RKO (cell line): ENCODE measurements at regions not wholly inside any gene's neighbourhood (a gene's known extent, or its start where the extent isn't known, plus 50 kb on each side); places are given as distances from the start of the nearest gene placed in this dataset.
A peak's percentile ranks its signal among the peaks of the same experiment; 100 is the strongest.
"Not testable (repeated sequence)": the region's sequence is repeated elsewhere in the genome, so short reads cannot be mapped to it uniquely, and the experiment has no call there.

Experiments
- DNase-seq: peaks from one replicate; pipeline ENCODE4 v3.0.0-alpha.2; 2016; ENCODE audit warnings: low spot score

DNA sequence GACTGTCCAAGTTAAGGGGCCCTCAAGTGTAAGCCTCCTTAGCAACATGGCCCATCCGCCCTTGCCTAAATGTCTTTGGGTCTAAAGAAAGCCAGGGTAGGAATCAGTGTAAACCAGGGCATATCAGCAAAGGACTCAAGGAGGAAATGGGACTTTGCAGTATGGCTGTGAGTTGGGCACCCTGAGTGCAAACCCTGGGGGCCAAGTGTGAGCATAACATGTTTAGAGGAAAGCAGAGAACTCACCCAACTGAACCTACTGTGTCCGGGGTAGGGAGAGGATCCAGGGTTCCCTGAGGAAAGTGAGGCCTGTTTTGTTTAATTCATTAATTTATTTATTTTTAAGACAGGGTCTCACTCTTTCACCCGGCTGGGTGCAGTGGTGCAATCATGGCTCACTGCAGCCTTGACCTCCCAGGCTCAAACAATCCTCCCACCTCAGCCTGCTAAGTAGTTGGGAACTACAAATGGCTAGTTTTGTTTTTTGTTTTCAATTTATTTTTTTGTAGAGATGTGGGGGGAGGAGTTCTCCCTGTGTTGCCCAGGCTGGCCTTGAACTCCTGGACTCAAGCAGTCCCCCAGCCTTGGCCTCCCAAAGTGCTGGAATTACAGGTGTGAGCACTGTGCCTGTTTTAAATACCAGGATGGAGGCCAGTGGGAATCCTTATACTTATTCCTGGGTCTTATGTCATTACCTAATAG lies 51.0 kb upstream of the ACTR3 start:
- no peak for DNase-seq

DNA sequence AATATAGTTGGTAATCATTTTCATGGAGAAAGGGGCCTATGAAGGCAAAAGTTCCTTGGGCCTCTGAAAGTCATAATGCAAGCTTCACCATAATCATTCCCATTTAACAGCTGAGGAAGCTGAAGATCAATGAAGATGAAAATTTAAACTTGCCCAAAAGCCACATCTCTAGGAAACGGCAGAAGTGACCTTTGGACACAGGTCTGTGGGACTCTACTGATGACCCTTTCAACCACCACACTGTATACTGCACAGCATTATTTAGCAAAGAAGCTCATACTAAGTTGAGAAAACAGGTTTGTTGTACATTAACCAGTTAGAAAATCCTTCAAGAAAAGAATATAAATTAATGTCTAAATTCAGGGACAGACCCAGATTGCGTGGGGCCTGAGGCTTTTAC lies 51.6 kb upstream of the ACTR3 start:
- DNase-seq = no peak

GRCh38 chr2:113834051-113834730 lies 55.7 kb upstream of the ACTR3 start:
- no peak for DNase-seq

DNA sequence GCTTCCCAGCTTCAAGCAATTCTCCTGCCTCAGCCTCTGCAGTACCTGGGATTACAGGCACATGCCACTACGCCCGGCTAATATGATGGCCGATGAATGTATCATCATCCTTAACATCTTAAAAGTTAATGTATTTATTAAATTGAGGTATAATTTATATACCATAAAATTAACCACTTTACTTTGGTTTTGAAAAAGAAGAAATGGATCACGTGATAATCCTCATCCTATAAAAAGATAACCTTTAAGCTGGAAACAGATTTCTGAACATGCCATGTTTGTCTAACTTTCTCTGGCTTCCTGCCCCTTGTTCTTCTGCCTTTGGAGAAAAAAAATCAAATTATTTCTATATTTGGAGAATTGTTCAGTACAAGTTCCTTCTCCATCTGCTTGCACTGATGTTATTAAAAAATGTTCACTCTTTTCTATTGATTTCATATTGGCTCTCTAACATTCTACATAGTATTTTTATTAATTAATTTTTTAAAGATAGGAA lies 57.0 kb upstream of the ACTR3 start:
- no peak for DNase-seq

DNA sequence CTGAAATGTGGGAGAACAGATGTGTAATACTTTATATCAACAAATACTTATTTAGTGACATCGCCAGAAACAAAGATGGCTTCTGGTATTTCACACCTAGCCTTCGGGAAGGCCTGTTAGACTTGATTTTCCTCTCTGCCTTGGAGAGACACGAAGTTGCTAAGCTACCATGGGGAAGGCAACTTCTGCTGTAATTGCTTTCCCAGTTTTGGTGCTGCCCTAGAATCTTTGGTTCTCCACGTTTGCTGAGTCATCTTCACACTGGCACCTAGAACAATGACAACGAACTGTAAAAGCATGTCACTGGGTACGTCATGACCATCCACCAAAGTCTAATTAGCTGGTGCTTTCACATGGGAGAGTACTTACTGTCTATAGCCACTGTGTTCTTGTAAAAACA lies 58.7 kb upstream of the ACTR3 start:
- peak; percentile 31 for DNase-seq

DNA sequence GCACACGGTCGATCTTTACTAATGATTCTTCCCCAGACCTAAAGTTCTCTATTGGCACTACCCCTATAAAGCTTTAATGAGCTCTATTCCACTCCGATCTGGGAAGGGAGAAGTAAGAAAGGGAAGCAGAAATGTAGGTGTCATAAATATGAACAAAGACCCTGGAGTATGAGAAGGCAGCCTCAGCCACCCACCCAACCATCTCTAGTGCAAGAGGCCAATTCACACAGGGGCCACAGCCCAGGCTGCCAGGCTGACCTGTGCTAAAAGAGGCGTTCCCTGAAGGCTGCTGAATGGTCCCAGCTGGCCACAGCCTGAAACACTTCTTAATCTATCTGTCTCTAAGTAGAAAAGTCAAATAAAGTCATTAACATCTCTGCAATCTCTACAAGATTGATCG lies 60.1 kb upstream of the ACTR3 start:
- DNase-seq = no peak

DNA sequence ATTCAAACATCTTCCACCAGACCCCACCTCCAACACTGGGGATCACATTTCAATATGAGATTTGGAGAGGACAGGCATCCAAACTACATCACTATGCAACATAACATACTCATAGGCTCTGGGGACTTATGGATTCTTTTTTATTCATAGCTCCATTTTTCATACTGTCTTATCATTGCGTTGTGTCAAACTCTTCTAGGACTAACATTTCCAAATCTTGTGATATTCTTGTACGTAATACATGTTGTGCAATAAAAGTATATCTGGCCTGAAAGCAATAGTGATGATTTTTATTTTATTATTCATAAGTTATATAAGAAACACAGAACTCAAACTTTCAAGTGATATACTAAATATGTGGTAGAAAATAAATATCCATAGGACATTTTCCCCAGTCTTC lies 60.6 kb upstream of the ACTR3 start:
- DNase-seq = no peak

- DNase-seq = no peak
These were observed 61.7 kb upstream of the ACTR3 start for GRCh38 chr2:113828049-113828742.

- no peak for DNase-seq
These were observed 62.5 kb upstream of the ACTR3 start for GRCh38 chr2:113827426-113827825.

- no peak for DNase-seq
These were observed 63.3 kb upstream of the ACTR3 start for GRCh38 chr2:113826346-113827285.

DNA sequence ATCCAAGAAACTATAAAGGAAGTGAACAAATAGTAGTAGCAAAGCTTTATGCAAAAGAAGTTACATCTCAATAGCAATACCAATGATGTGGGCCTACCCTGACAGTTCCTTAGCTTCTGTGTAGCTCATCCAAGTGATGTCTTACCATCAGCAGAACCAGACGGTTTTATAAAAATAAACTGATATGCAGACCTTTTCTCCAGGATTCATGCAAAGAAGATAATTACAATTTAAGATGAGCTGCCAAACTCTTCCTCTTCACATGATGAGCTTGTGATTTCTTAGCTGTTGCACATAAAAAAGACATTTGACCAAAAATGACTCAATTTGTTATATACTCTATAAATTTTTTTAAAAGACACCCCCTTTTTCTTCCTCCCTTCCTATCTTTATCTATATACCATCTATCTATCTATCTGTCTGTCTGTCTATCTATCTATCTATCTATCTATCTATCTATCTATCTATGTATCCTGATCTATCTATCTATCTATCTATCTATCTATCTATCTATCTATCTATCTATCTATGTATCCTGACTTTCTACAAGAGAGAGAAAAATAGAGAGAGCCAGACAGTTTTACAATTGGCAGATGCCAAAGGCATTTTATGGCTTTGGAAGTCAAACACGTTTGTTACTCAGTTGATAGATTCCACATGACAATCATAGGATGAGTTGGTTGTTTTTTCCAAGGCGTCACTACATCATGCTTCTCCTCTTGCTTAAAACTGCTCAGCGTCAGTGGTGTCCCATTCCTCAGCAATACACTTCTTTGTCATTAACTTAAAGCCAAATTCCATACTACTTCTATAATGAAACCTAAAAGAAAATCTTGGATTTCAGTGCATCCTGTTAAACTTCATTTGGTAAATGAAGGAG lies 65.9 kb upstream of the ACTR3 start:
- DNase-seq = no peak

DNA sequence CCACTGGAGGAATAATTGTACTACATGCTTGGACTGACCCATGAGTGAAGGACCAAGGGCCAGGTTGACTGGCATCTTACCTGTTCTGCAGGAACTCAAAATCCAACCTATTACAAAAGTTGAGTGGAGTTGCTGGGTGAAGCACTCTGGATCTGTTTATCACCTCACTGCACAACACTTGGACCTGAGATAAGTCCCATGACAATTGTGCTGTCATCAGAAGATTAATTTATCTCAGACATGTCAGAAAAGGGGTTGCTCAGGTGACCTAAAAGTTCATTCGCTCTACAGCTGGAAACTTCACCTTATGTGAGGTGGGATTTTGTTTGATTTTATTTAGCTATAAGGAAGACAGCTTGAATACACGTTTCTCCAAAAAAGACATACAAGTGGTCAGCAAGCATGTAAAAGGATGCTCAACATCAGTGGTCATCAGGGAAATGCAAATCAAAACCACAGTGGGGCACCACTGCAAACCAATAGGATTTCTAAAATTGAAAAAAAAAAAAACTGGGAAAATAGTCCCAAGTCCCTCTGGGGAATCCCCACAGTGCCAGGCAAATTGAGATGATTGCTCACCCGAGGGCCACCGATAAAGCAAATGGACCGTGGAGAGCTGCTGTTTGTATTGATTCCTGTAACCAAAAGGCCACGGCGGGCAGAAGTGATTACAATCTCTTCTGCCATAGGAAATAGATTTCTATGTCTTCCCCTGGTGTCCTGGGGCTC lies 65.8 kb upstream of the SLC35F5 start:
- DNase-seq = no peak

DNA sequence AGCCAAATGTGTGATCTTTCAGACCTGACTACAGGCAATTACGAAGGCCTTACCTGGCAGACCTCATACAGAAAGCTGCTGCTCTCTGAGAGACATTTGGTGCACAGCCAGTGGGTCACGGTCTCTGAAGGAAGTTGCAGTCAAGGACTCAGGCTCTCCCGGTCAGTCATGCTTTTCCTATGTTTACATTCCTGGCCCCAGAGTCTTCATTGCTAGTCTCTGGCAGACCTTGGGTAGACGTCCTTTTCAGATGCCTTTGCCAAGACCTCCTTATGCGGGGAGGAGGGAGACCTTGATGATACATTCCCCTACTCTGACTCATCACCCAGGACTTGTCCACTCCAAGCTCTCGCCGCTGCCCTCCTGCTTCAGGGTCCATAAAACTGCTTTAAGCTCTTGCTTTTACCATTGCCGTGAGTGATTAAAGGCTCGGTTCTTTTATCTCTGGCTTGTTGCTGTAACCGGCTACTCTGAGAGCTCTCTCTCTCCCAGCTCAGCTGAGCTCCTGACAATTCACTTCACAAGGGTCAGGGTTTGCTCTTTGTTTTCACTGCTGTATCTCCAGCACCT lies 62.0 kb upstream of the SLC35F5 start:
- peak; percentile 28 for DNase-seq

DNA sequence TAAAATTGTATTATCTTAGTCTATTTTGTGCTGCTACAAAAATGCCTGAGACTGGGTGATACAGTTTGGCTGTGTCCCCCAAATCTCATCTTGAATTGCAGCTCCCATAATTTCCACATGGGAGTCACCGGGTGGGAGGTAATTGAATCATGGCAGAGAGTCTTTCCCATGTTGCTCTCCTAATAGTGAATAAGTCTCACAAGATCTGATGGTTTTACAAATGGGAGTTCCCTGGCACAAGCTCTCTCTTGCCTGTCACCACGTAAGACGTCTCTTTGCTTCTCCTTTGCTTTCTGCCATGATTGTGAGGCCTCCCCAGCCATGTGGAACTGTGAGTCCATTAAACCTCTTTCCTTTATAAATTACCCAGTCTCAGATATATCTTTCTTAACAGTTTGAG lies 57.0 kb upstream of the SLC35F5 start:
- not testable (repeated sequence) for DNase-seq

- no peak for DNase-seq
These were observed 55.8 kb upstream of the SLC35F5 start for GRCh38 chr2:113812204-113812603.

DNA sequence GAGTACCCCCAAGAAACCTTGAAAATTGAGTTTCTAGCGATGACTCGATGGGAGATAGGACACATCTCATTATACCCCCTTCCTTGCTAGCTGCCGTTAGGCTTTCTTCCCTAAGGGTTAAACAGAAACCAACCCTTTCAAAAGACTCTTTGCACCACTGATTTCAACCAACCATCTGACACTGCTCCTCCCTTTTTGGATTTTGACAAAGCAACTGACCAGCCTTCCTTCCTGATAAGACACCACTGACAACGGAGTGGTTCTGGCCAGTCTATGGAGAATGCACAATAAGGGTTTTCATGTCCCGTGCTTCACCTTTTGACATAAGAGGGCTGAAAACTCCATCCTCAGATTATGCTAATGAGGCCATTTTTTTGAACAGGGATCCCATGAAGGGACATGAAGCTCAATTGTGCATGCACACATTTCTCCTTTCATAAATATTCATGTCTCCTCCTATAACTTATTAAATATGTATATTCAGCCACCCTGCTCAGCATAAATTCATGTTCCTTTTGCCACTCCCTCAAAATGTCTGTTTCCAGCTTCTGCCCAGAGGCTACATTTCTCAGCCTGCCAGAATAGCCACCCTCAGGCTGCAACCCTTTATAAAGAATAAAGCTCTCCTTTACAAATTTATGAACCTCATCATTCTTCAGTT lies 52.8 kb upstream of the SLC35F5 start:
- DNase-seq = no peak

GRCh38 chr2:113807721-113808120 lies 51.3 kb upstream of the SLC35F5 start:
- DNase-seq = no peak

DNA sequence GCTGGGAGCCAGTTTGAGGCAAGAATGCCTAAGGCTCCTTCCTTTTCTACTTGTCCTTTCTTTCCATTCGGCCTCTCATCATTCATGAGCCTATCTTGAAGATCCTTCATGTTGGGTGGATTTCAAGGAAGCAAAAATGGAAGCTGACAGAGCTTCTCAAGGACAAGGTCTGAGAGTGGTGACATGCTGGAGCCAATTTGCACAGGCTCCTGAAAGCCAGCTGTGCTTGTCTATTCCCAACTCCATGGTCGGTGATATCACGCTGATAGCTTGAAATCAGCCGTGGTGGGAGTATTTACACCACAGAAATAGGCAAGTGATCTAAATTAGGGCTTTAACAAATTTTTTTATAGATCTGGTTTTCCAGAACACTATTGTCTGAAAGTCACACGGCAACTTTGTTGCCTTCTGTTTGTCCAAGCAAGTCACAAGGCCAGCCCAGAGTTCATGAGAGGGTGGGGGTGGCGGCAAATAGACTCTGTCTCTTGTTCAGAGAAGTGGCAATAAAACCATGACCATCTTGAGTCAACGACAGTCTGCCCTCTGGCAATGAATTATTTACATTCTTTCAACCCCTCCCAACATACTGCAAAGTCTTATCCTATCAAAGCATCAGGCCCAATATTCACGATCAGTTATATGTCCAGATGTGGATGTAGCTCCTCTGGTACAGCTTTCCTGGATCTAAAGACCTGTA lies 49.9 kb upstream of the SLC35F5 start:
- no peak for DNase-seq
